Ovary (tissue), 3 donors: ENCODE measurements at regions not wholly inside any gene's neighbourhood (a gene's known extent, or its start where the extent isn't known, plus 50 kb on each side); places are given as distances from the start of the nearest gene placed in this dataset.

ENCODE experiments used
- POLR2A ChIP-seq: fragments of 450-650 bp; IDR thresholded peaks from one replicate; pipeline ENCODE4 v1.6.1; 2017; ENCODE audit warnings: antibody characterized with exemption, mild to moderate bottlenecking, moderate library complexity
- TF ChIP-seq, protein P1 (sequence below), 3 donors: fragments of 450-650 bp in 2 of 3; fragments of 200-600 bp in 1 of 3; IDR thresholded peaks; one replicate each; pipeline versions ENCODE4 v1.5.1 to v1.8.0; 2016 to 2022; ENCODE audit warnings: antibody characterized with exemption in 3 of 3, mild to moderate bottlenecking in 1 of 3
- donor health status: DM: no; HTN: no; CAD: no.

DNA sequence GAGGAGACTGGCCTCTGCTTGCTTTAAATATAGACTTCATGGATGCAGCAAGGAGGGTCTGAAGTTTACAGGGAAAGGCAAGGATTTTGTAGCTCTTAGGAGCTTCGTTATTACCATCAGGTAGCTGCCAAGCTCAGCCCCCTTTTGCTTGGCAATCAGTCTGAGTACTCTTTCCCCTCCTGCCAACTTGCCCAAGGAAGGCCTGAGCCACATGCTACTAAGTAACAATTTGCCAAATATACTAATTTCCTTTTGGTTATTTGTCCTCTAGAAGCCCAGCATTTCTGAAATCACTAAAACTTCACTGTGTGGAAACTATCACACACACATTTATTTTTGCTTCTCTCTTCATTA, 85.5 kb upstream of the ITPRID2 start:
- TF ChIP-seq, protein P1, sequence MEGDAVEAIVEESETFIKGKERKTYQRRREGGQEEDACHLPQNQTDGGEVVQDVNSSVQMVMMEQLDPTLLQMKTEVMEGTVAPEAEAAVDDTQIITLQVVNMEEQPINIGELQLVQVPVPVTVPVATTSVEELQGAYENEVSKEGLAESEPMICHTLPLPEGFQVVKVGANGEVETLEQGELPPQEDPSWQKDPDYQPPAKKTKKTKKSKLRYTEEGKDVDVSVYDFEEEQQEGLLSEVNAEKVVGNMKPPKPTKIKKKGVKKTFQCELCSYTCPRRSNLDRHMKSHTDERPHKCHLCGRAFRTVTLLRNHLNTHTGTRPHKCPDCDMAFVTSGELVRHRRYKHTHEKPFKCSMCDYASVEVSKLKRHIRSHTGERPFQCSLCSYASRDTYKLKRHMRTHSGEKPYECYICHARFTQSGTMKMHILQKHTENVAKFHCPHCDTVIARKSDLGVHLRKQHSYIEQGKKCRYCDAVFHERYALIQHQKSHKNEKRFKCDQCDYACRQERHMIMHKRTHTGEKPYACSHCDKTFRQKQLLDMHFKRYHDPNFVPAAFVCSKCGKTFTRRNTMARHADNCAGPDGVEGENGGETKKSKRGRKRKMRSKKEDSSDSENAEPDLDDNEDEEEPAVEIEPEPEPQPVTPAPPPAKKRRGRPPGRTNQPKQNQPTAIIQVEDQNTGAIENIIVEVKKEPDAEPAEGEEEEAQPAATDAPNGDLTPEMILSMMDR (IDR thresholded peaks at IDR 0.05), result no peak
- no peak for TF ChIP-seq POLR2A
